HG03342 (cell line): ENCODE measurements at regions not wholly inside any gene's neighbourhood (a gene's known extent, or its start where the extent isn't known, plus 50 kb on each side); places are given as distances from the start of the nearest gene placed in this dataset.
A peak's percentile ranks its signal among the peaks of the same experiment; 100 is the strongest.
"Not testable (repeated sequence)": the region's sequence is repeated elsewhere in the genome, so short reads cannot be mapped to it uniquely, and the experiment has no call there.

Source experiments
- ATAC-seq: cut with Tn5 transposase; IDR thresholded peaks from one replicate; pipeline ENCODE4 v1.9.1; 2021; ENCODE audit warnings: mild to moderate bottlenecking, moderate library complexity; ENCODE audit not compliant: unreplicated experiment

GRCh38 chrX:109875831-109876230 is 127.1 kb upstream of the TMEM164 start:
- ATAC-seq, result no peak

- no peak for ATAC-seq
These were observed 124.7 kb upstream of the TMEM164 start for GRCh38 chrX:109878236-109878635.

GRCh38 chrX:109879991-109880390 is 122.9 kb upstream of the TMEM164 start:
- ATAC-seq, result no peak

GRCh38 chrX:109880629-109881028 is 122.3 kb upstream of the TMEM164 start:
- ATAC-seq, result peak; percentile 88

- no peak for ATAC-seq
These were observed 116.7 kb upstream of the TMEM164 start for GRCh38 chrX:109886122-109886761.

- peak; percentile 52 for ATAC-seq
These were observed 113.5 kb upstream of the TMEM164 start for GRCh38 chrX:109889289-109890006.

- ATAC-seq, result no peak
These were observed 112.6 kb upstream of the TMEM164 start for GRCh38 chrX:109890300-109890699.

GRCh38 chrX:109890910-109891502 is 111.9 kb upstream of the TMEM164 start:
- peak; percentile 51 for ATAC-seq

GRCh38 chrX:109896024-109896423 is 106.9 kb upstream of the TMEM164 start:
- ATAC-seq, result not testable (repeated sequence)

- ATAC-seq, result no peak
These were observed 100.2 kb upstream of the TMEM164 start for GRCh38 chrX:109902665-109903064.

GRCh38 chrX:109911046-109911445 is 91.9 kb upstream of the TMEM164 start:
- ATAC-seq, result no peak

GRCh38 chrX:109912993-109913392 is 89.9 kb upstream of the TMEM164 start:
- ATAC-seq, result not testable (repeated sequence)

- no peak for ATAC-seq
These were observed 88.6 kb upstream of the TMEM164 start for GRCh38 chrX:109914114-109914849.

GRCh38 chrX:109918753-109919152 is 84.2 kb upstream of the TMEM164 start:
- no peak for ATAC-seq

- ATAC-seq, result no peak
These were observed 82.6 kb upstream of the TMEM164 start for GRCh38 chrX:109920325-109920724.

- no peak for ATAC-seq
These were observed 82.0 kb upstream of the TMEM164 start for GRCh38 chrX:109920868-109921267.

GRCh38 chrX:109922190-109922589 is 80.7 kb upstream of the TMEM164 start:
- ATAC-seq, result no peak

GRCh38 chrX:109925003-109925402 is 77.9 kb upstream of the TMEM164 start:
- ATAC-seq, result not testable (repeated sequence)

- no peak for ATAC-seq
These were observed 77.3 kb upstream of the TMEM164 start for GRCh38 chrX:109925656-109926055.

GRCh38 chrX:109926118-109926517 is 76.8 kb upstream of the TMEM164 start:
- ATAC-seq, result no peak
